OCI-LY1 (cell line): ENCODE measurements at regions not wholly inside any gene's neighbourhood (a gene's known extent, or its start where the extent isn't known, plus 50 kb on each side); places are given as distances from the start of the nearest gene placed in this dataset.

Experiments
- CTCF ChIP-seq: fragments of 200-600 bp; sonication (generic), shearing (Covaris generic); IDR thresholded peaks from 2 replicates; pipeline ENCODE4 v1.5.1; 2017; ENCODE audit warnings: mild to moderate bottlenecking, antibody characterized with exemption, low read length, moderate library complexity, mixed read lengths
- EZH2 ChIP-seq: fragments of 200-600 bp; sonication (generic), shearing (Covaris generic); IDR thresholded peaks from 2 replicates; pipeline ENCODE4 v1.8.0; 2017; ENCODE audit warnings: borderline replicate concordance, mixed run types, mild to moderate bottlenecking, antibody characterized with exemption, low read length, moderate library complexity, mixed read lengths

GRCh38 chr11:10622108-10622507 lies 53.6 kb upstream of the LYVE1 start:
- TF ChIP-seq CTCF (no peak), EZH2 (no peak)
